GM18520 (cell line): ENCODE measurements at regions not wholly inside any gene's neighbourhood (a gene's known extent, or its start where the extent isn't known, plus 50 kb on each side); places are given as distances from the start of the nearest gene placed in this dataset.
"Not testable (repeated sequence)": the region's sequence is repeated elsewhere in the genome, so short reads cannot be mapped to it uniquely, and the experiment has no call there.

Experiments used
- ATAC-seq: cut with Tn5 transposase; IDR thresholded peaks from one replicate; pipeline ENCODE4 v1.9.1; 2021; ENCODE audit not compliant: unreplicated experiment

- no peak for ATAC-seq
These were observed 991.9 kb downstream of the TMEM121 start for GRCh38 chr14:106518054-106518943.

GRCh38 chr14:106522118-106522517, 995.7 kb downstream of the TMEM121 start:
- not testable (repeated sequence) for ATAC-seq

GRCh38 chr14:106522990-106523389, 996.6 kb downstream of the TMEM121 start:
- no peak for ATAC-seq

- ATAC-seq: no peak
These were observed 1002.3 kb downstream of the TMEM121 start for GRCh38 chr14:106528717-106529116.

- ATAC-seq: no peak
These were observed 1003.6 kb downstream of the TMEM121 start for GRCh38 chr14:106530031-106530422.

GRCh38 chr14:106530423-106531107, 1004.2 kb downstream of the TMEM121 start:
- peak; percentile 64 for ATAC-seq

GRCh38 chr14:106537597-106537996, 1011.2 kb downstream of the TMEM121 start:
- not testable (repeated sequence) for ATAC-seq

- no peak for ATAC-seq
These were observed 1011.8 kb downstream of the TMEM121 start for GRCh38 chr14:106538201-106538600.

GRCh38 chr14:106547735-106548434, 1021.5 kb downstream of the TMEM121 start:
- no peak for ATAC-seq

- no peak for ATAC-seq
These were observed 1022.7 kb downstream of the TMEM121 start for GRCh38 chr14:106549064-106549463.

GRCh38 chr14:106551265-106551664, 1024.9 kb downstream of the TMEM121 start:
- ATAC-seq: no peak

- ATAC-seq: not testable (repeated sequence)
These were observed 1029.8 kb downstream of the TMEM121 start for GRCh38 chr14:106556211-106556610.

GRCh38 chr14:106556665-106557289, 1030.4 kb downstream of the TMEM121 start:
- no peak for ATAC-seq

GRCh38 chr14:106562451-106562850, 1036.1 kb downstream of the TMEM121 start:
- ATAC-seq: no peak

GRCh38 chr14:106564058-106564643, 1037.8 kb downstream of the TMEM121 start:
- no peak for ATAC-seq

GRCh38 chr14:106578481-106578880, 1052.1 kb downstream of the TMEM121 start:
- no peak for ATAC-seq

GRCh38 chr14:106579084-106579483, 1052.7 kb downstream of the TMEM121 start:
- ATAC-seq: no peak

- ATAC-seq: no peak
These were observed 1059.3 kb downstream of the TMEM121 start for GRCh38 chr14:106585692-106586091.

GRCh38 chr14:106586098-106586704, 1059.8 kb downstream of the TMEM121 start:
- ATAC-seq: no peak

- ATAC-seq: not testable (repeated sequence)
These were observed 1065.2 kb downstream of the TMEM121 start for GRCh38 chr14:106591539-106591938.
